SK-N-SH treated with all-trans-retinoic acid at 6 μM for 48 hours (cell line): ENCODE measurements at regions not wholly inside any gene's neighbourhood (a gene's known extent, or its start where the extent isn't known, plus 50 kb on each side); places are given as distances from the start of the nearest gene placed in this dataset.

ENCODE experiments used
- BACH2 ChIP-seq: fragments of 250-450 bp; sonication (Bioruptor Pico); IDR thresholded peaks from 2 replicates; pipeline ENCODE4 v1.9.0; 2021; ENCODE audit warnings: mild to moderate bottlenecking, borderline replicate concordance
- CSRNP3 ChIP-seq: fragments of 250-450 bp; sonication (Bioruptor Pico); IDR thresholded peaks from 2 replicates; pipeline ENCODE4 v1.5.1; 2021; ENCODE audit warnings: mild to moderate bottlenecking, moderate library complexity
- ESRRG ChIP-seq: fragments of 250-450 bp; sonication (Bioruptor Pico); IDR thresholded peaks from 2 replicates; pipeline ENCODE4 v1.6.1; 2021; ENCODE audit warnings: mild to moderate bottlenecking
- GLIS3 ChIP-seq: fragments of 250-450 bp; sonication (Bioruptor Pico); IDR thresholded peaks from 2 replicates; pipeline ENCODE4 v1.5.0; 2020; ENCODE audit warnings: mild to moderate bottlenecking, moderate library complexity
- ISL1 ChIP-seq: fragments of 250-450 bp; sonication (Bioruptor Pico); IDR thresholded peaks from 2 replicates; pipeline ENCODE4 v2.1.2; 2022; ENCODE audit warnings: mild to moderate bottlenecking, moderate library complexity
- PATZ1 ChIP-seq: fragments of 250-450 bp; sonication (Bioruptor Pico); IDR thresholded peaks from 2 replicates; pipeline ENCODE4 v1.8.0; 2020; ENCODE audit warnings: mild to moderate bottlenecking, moderate library complexity, borderline replicate concordance
- POU6F1 ChIP-seq: fragments of 250-450 bp; sonication (Bioruptor Pico); IDR thresholded peaks from 2 replicates; pipeline ENCODE4 v1.8.0; 2021; ENCODE audit warnings: low read depth, mild to moderate bottlenecking, moderate library complexity, borderline replicate concordance
- PPARA ChIP-seq: fragments of 250-450 bp; sonication (Bioruptor Pico); IDR thresholded peaks from 2 replicates; pipeline ENCODE4 v1.5.0; 2020; ENCODE audit warnings: mild to moderate bottlenecking, borderline replicate concordance
- SNAI2 ChIP-seq: fragments of 250-450 bp; sonication (Bioruptor Pico); IDR thresholded peaks from 2 replicates; pipeline ENCODE4 v1.5.0; 2020; ENCODE audit warnings: mild to moderate bottlenecking, moderate library complexity
- ZFP30 ChIP-seq: fragments of 450-650 bp; formaldehyde crosslinking; IDR thresholded peaks from 2 replicates; pipeline ENCODE4 v1.5.0; 2022; ENCODE audit warnings: mild to moderate bottlenecking, moderate library complexity

GRCh38 chr6:9554323-9554722 is 860.6 kb downstream of the TFAP2A start:
- TF ChIP-seq POU6F1, result no peak
- no peak for TF ChIP-seq CSRNP3
- TF ChIP-seq PATZ1 (CRISPR knock-in tag), result no peak
- TF ChIP-seq ESRRG (CRISPR knock-in tag), result no peak
- no peak for TF ChIP-seq SNAI2 (CRISPR knock-in tag)
- no peak for TF ChIP-seq PPARA (CRISPR knock-in tag)
- no peak for TF ChIP-seq GLIS3 (CRISPR knock-in tag)
- no peak for TF ChIP-seq BACH2 (CRISPR knock-in tag)
- TF ChIP-seq ISL1 (CRISPR knock-in tag), result no peak
- no peak for TF ChIP-seq ZFP30 (CRISPR knock-in tag)
